Tibial nerve (tissue), 4 donors: ENCODE measurements at regions not wholly inside any gene's neighbourhood (a gene's known extent, or its start where the extent isn't known, plus 50 kb on each side); places are given as distances from the start of the nearest gene placed in this dataset.
"Not testable (repeated sequence)": the region's sequence is repeated elsewhere in the genome, so short reads cannot be mapped to it uniquely, and the experiment has no call there.

Source experiments
- DNase-seq, 2 donors: peaks; one replicate each; pipeline ENCODE4 v3.0.0-alpha.2; 2019; ENCODE audit warnings: low spot score in 2 of 2
- H3K27ac ChIP-seq, 4 donors: fragments of 200-600 bp; sonication (generic) in 3 of 4; one replicate each; pipeline ENCODE4 v1.5.1; 2017 to 2019; ENCODE audit warnings: mild to moderate bottlenecking in 1 of 4
- H3K27me3 ChIP-seq, 2 donors: fragments of 200-600 bp; sonication (generic) in 1 of 2; one replicate each; pipeline versions ENCODE4 v1.5.1 to v1.6.0; 2017 to 2019
- H3K36me3 ChIP-seq, 3 donors: fragments of 200-600 bp; sonication (generic); one replicate each; pipeline ENCODE4 v1.5.1; 2018 to 2019
- H3K4me1 ChIP-seq, 4 donors: fragments of 200-600 bp; sonication (generic) in 3 of 4; one replicate each; pipeline ENCODE4 v1.5.1; 2017 to 2019
- H3K4me3 ChIP-seq, 4 donors: fragments of 200-600 bp; sonication (generic) in 3 of 4; one replicate each; pipeline ENCODE4 v1.5.1; 2017 to 2019; ENCODE audit warnings: mild to moderate bottlenecking in 1 of 4, moderate library complexity in 1 of 4
- H3K9me3 ChIP-seq, 4 donors: fragments of 200-600 bp; sonication (generic) in 3 of 4; one replicate each; pipeline ENCODE4 v1.5.1; 2017 to 2019
- EP300 ChIP-seq, 2 donors: sonication (generic); formaldehyde crosslinking; IDR thresholded peaks; one replicate each; pipeline ENCODE4 v1.6.1; 2017; ENCODE audit warnings: antibody characterized with exemption in 2 of 2, mild to moderate bottlenecking in 1 of 2
- POLR2A ChIP-seq, 2 donors: fragments of 450-650 bp; IDR thresholded peaks; one replicate each; pipeline ENCODE4 v1.6.1; 2017; ENCODE audit warnings: antibody characterized with exemption in 2 of 2, mild to moderate bottlenecking in 2 of 2, moderate library complexity in 2 of 2
- WGBS, 2 donors: methylation state at CpG; one replicate each; pipeline ENCODE4 v1.1.5; 2018; 5-methylcytosine and 5-hydroxymethylcytosine counted together
- TF ChIP-seq, protein P1 (sequence below), 5 experiments: fragments of 200-600 bp in 3 of 5; fragments of 450-650 bp in 2 of 5; sonication (generic) in 3 of 5; IDR thresholded peaks; one replicate each; pipeline ENCODE4 v1.5.1; 2016 to 2019; ENCODE audit warnings: antibody characterized with exemption in 5 of 5, mild to moderate bottlenecking in 3 of 5, moderate library complexity in 2 of 5

DNA sequence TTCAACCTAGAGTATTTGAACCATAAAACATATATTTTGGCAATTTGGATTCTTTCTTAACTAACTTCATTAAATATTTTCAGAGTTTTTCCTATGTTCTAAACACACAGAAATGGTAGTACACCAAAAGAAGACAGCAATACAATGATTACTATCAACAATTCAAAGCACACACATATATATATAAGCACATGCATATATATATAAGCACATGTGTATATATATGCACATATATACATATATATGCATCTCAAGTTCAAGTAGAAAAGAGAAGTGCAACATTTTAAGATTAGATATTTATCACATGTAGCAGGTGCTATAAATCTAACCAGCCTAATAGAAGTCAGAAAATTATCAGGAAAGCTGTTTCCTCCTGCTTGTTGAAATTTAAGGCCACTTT lies 320.9 kb upstream of the FSIP2 start:
- H3K27ac ChIP-seq: no peak overlapping the region
- no peaks in the 10 kb centered on the region for H3K4me1 ChIP-seq
- no peak overlapping the region for H3K4me3 ChIP-seq
- DNase-seq: no peak
- no peak for TF ChIP-seq EP300 (IDR thresholded peaks at IDR 0.05)
- no peak for TF ChIP-seq POLR2A (IDR thresholded peaks at IDR 0.05)
- TF ChIP-seq, protein P1, sequence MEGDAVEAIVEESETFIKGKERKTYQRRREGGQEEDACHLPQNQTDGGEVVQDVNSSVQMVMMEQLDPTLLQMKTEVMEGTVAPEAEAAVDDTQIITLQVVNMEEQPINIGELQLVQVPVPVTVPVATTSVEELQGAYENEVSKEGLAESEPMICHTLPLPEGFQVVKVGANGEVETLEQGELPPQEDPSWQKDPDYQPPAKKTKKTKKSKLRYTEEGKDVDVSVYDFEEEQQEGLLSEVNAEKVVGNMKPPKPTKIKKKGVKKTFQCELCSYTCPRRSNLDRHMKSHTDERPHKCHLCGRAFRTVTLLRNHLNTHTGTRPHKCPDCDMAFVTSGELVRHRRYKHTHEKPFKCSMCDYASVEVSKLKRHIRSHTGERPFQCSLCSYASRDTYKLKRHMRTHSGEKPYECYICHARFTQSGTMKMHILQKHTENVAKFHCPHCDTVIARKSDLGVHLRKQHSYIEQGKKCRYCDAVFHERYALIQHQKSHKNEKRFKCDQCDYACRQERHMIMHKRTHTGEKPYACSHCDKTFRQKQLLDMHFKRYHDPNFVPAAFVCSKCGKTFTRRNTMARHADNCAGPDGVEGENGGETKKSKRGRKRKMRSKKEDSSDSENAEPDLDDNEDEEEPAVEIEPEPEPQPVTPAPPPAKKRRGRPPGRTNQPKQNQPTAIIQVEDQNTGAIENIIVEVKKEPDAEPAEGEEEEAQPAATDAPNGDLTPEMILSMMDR (IDR thresholded peaks at IDR 0.05): no peak
- no peaks in the 10 kb centered on the region for H3K27me3 ChIP-seq
- no peaks in the 10 kb centered on the region for H3K36me3 ChIP-seq
- H3K9me3 ChIP-seq: no peaks in the 10 kb centered on the region

DNA sequence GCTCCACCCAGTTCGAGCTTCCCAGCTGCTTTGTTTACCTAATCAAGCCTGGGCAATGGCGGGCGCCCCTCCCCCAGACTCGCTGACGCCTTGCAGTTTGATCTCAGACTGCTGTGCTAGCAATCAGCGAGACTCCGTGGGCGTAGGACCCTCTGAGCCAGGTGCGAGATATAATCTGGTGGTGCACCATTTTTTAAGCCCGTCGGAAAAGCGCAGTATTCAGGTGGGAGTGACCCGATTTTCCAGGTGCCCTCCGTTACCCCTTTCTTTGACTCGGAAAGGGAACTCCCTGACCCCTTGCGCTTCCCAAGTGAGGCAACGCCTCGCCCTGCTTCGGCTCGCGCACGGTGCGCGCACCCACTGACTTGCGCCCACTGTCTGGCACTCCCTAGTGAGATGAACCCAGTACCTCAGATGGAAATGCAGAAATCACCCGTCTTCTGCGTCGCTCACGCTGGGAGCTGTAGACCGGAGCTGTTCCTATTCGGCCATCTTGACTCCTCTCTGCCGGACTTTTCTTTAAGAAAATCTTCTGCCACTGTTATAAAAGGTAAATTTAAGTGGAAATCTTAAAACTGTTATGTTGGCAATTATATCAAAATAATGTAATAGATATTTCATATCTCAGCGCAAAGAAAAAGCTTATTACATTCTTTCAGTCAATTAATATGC lies 313.5 kb upstream of the FSIP2 start:
- WGBS, 2 donors: 72 to 80% methylated on average over 32 of the region's 33 CpGs
- not testable (repeated sequence) for H3K36me3 ChIP-seq, H3K27ac ChIP-seq, H3K4me3 ChIP-seq, H3K4me1 ChIP-seq, H3K27me3 ChIP-seq, H3K9me3 ChIP-seq, DNase-seq

DNA sequence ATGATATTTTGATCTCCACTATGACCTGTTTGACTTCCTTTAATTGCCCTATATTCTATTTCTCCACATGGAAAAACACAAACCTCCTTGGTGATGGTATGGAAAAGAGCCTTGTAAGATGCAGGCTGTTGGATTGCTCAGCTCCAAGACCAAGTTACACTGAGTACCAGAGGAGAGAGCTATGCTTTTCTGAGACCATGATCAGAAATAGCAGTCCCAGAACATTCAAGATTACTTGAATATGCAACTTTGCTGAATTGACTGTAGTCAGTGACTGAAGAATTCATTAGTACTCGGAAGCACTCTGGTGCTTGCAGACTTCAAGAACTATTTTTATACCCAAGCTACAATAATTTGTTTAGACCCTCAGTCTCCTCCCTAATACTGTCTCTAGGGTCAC lies 310.6 kb upstream of the FSIP2 start:
- no peaks in the 10 kb centered on the region for H3K9me3 ChIP-seq
- no peaks in the 10 kb centered on the region for H3K27me3 ChIP-seq
- no peaks in the 10 kb centered on the region for H3K36me3 ChIP-seq
- DNase-seq: no peak
- TF ChIP-seq, protein P1 (IDR thresholded peaks at IDR 0.05): no peak
- TF ChIP-seq POLR2A (IDR thresholded peaks at IDR 0.05): no peak
- no peak for TF ChIP-seq EP300 (IDR thresholded peaks at IDR 0.05)
- no peak overlapping the region for H3K4me3 ChIP-seq
- 0 to 26% methylated on average over 1 of the region's 1 CpG for WGBS, 2 donors
- no peaks in the 10 kb centered on the region for H3K4me1 ChIP-seq
- no peak overlapping the region for H3K27ac ChIP-seq

DNA sequence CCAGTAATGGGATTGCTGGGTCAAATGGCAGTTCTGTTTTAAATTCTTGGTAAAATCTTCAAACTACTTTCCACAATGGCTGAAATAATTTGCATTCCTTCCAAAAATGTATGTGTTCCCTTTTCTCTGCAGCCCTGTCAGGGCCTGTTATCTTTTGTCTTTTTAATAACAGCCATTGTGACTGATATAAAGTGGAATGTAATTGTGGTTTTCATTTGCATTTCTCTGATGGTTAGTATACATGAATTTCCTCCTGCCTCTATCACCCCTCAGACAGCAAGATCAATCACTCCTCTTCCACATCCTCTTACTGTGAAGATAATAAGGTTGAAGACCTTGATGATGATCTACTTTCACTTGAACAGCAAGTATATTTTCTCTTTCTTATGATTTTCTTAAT lies 304.8 kb upstream of the FSIP2 start:
- H3K27ac ChIP-seq: no peak overlapping the region
- no peaks in the 10 kb centered on the region for H3K27me3 ChIP-seq
- TF ChIP-seq EP300 (IDR thresholded peaks at IDR 0.05) (no peak), POLR2A (IDR thresholded peaks at IDR 0.05) (no peak)
- TF ChIP-seq, protein P1 (IDR thresholded peaks at IDR 0.05): no peak
- no peaks in the 10 kb centered on the region for H3K36me3 ChIP-seq
- no peak for DNase-seq
- H3K4me3 ChIP-seq: no peak overlapping the region
- no peaks in the 10 kb centered on the region for H3K4me1 ChIP-seq
- no peaks in the 10 kb centered on the region for H3K9me3 ChIP-seq

DNA sequence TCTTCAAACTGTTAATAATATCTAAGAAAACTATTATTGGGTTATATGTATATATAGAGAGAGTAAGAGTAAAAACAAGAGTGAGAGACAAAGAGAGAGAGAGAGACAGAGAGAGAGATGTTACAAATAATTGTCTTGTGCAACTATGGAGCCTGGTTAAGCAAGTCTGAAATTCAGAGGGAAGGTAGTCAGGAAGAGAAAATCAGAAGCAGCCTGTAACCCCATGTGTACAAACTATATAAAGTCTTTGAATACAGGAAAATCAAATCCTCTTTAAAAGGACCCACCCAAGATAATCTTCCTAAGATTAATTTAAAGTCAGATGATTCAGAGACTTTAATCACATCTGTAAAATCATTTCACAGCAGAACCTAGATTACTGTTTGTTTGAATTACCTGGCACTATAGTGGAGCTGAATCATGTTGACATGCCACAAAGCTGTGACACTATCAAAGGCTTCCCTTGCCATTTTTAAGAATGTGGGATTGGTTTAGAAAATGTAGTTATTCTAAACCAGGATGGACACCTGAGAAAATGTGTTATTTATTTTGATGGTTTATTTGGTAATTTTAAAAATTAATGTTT lies 301.7 kb upstream of the FSIP2 start:
- Histone ChIP-seq H3K27me3 (no peaks in the 10 kb centered on the region), H3K4me3 (no peak overlapping the region), H3K36me3 (no peaks in the 10 kb centered on the region), H3K4me1 (no peaks in the 10 kb centered on the region), H3K27ac (no peak overlapping the region), H3K9me3 (no peaks in the 10 kb centered on the region)
- no peak for DNase-seq
- TF ChIP-seq, protein P1 (IDR thresholded peaks at IDR 0.05): no peak
- TF ChIP-seq POLR2A (IDR thresholded peaks at IDR 0.05) (no peak), EP300 (IDR thresholded peaks at IDR 0.05) (no peak)
